ENCODE measurements at regions not wholly inside any gene's neighbourhood (a gene's known extent, or its start where the extent isn't known, plus 50 kb on each side); places are given as distances from the start of the nearest gene placed in this dataset.

GRCh38 chr11:28383456-28383855 lies 275.3 kb downstream of the METTL15 start:
- no peak for DNase-seq (ENCODE audit: low spot score)

Measured in kidney tubule cell (primary cell).